ENCODE measurements at regions not wholly inside any gene's neighbourhood (a gene's known extent, or its start where the extent isn't known, plus 50 kb on each side); places are given as distances from the start of the nearest gene placed in this dataset.

GRCh38 chr14:71625891-71626701, 306.1 kb upstream of the RGS6 start:
- TF ChIP-seq JUND (IDR thresholded peaks at IDR 0.05) (no peak), NR2F2 (IDR thresholded peaks at IDR 0.05) (no peak)
- DNase-seq (ENCODE audit: low spot score): no peak
- no peaks in the 10 kb centered on the region for H3K4me1 ChIP-seq (ENCODE audit: control insufficient read depth in 4 of 4, insufficient read depth in 4 of 4, low read length in 3 of 4)
- no peak overlapping the region for H3K9ac ChIP-seq (ENCODE audit: low read depth in 1 of 2, low read length in 2 of 2)
- no peaks in the 10 kb centered on the region for H3K9me3 ChIP-seq (ENCODE audit: control insufficient read depth in 4 of 4, low read length in 3 of 4)
- no peaks in the 10 kb centered on the region for H3K27me3 ChIP-seq (ENCODE audit: control insufficient read depth in 4 of 4, insufficient read depth in 4 of 4, low read length in 3 of 4)
- H3K27ac ChIP-seq (ENCODE audit: low read depth in 1 of 2, low read length in 2 of 2): no peak overlapping the region
- peaks cover 0 to 5% (median 3%) of the 10 kb centered on the region in 4 donors for H3K36me3 ChIP-seq (ENCODE audit: control insufficient read depth in 4 of 4, insufficient read depth in 3 of 4, low read depth in 1 of 4, low read length in 3 of 4)
- no peak overlapping the region for H3K4me3 ChIP-seq (ENCODE audit: low read depth in 1 of 3, low read length in 3 of 3)
- 88% methylated on average over 6 of the region's 6 CpGs for WGBS

GRCh38 chr14:71628433-71628832, 303.8 kb upstream of the RGS6 start:
- peaks cover 0 to 5% (median 3%) of the 10 kb centered on the region in 4 donors for H3K36me3 ChIP-seq (ENCODE audit: control insufficient read depth in 4 of 4, insufficient read depth in 3 of 4, low read depth in 1 of 4, low read length in 3 of 4)
- no peak overlapping the region for H3K4me3 ChIP-seq (ENCODE audit: low read depth in 1 of 3, low read length in 3 of 3)
- no peak for DNase-seq (ENCODE audit: low spot score)
- no peak overlapping the region for H3K9ac ChIP-seq (ENCODE audit: low read depth in 1 of 2, low read length in 2 of 2)
- H3K4me1 ChIP-seq (ENCODE audit: control insufficient read depth in 4 of 4, insufficient read depth in 4 of 4, low read length in 3 of 4): no peaks in the 10 kb centered on the region
- no peak overlapping the region for H3K27ac ChIP-seq (ENCODE audit: low read depth in 1 of 2, low read length in 2 of 2)
- H3K27me3 ChIP-seq (ENCODE audit: control insufficient read depth in 4 of 4, insufficient read depth in 4 of 4, low read length in 3 of 4): no peaks in the 10 kb centered on the region
- no peaks in the 10 kb centered on the region for H3K9me3 ChIP-seq (ENCODE audit: control insufficient read depth in 4 of 4, low read length in 3 of 4)
- TF ChIP-seq MAX (IDR thresholded peaks at IDR 0.05) (no peak), NR2F2 (IDR thresholded peaks at IDR 0.05) (no peak), HNF4A (conservative IDR thresholded peaks at IDR 0.05) (no peak), REST (IDR thresholded peaks at IDR 0.05) (no peak), RAD21 (IDR thresholded peaks at IDR 0.05) (no peak), EGR1 (IDR thresholded peaks at IDR 0.05; ENCODE audit: low read depth in 2 of 2) (no peak), TAF1 (conservative IDR thresholded peaks at IDR 0.05) (no peak), FOXA1 (IDR thresholded peaks at IDR 0.05) (no peak), HNF4G (IDR thresholded peaks at IDR 0.05) (no peak), SP1 (IDR thresholded peaks at IDR 0.05) (no peak), YY1 (IDR thresholded peaks at IDR 0.05) (no peak), ATF3 (IDR thresholded peaks at IDR 0.05) (no peak), CTCF (IDR thresholded peaks at IDR 0.05; ENCODE audit: low read depth, low read length, missing input control) (no peak), JUND (IDR thresholded peaks at IDR 0.05) (no peak), FOXA2 (IDR thresholded peaks at IDR 0.05) (no peak), GABPA (IDR thresholded peaks at IDR 0.05 in 1 of 2, conservative IDR thresholded peaks at IDR 0.05 in 1 of 2) (no peak), RXRA (IDR thresholded peaks at IDR 0.05) (no peak), ZBTB33 (IDR thresholded peaks at IDR 0.05) (no peak)
